ENCODE measurements at regions not wholly inside any gene's neighbourhood (a gene's known extent, or its start where the extent isn't known, plus 50 kb on each side); places are given as distances from the start of the nearest gene placed in this dataset.

GRCh38 chr2:425947-426346 lies 138.1 kb upstream of the ALKAL2 start:
- DNase-seq (ENCODE audit: low spot score) = no peak

DNA sequence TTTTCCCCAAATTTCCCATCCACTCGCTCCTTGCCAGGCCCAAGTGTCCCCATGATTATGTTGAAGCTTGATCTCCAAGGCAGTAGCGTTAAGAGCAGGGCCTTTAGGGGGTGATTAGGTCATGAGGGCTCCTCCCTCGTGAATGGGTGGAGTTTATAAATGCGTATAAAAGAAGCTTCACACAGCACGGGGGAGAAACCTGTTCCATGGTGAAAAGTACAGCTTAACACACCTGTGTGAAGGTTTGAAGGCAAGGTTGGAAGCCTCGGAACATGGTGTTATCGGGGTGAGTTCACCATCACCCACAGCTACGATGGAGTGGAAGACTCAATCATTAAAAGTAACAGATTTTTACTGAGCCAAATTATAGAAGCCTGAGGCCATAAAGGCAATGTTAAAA lies 137.4 kb upstream of the ALKAL2 start:
- DNase-seq (ENCODE audit: low spot score) = no peak

- DNase-seq (ENCODE audit: low spot score) = no peak
Observed at GRCh38 chr2:424306-425171, 136.6 kb upstream of the ALKAL2 start.

- no peak for DNase-seq (ENCODE audit: low spot score)
Observed at GRCh38 chr2:423479-423878, 135.6 kb upstream of the ALKAL2 start.

DNA sequence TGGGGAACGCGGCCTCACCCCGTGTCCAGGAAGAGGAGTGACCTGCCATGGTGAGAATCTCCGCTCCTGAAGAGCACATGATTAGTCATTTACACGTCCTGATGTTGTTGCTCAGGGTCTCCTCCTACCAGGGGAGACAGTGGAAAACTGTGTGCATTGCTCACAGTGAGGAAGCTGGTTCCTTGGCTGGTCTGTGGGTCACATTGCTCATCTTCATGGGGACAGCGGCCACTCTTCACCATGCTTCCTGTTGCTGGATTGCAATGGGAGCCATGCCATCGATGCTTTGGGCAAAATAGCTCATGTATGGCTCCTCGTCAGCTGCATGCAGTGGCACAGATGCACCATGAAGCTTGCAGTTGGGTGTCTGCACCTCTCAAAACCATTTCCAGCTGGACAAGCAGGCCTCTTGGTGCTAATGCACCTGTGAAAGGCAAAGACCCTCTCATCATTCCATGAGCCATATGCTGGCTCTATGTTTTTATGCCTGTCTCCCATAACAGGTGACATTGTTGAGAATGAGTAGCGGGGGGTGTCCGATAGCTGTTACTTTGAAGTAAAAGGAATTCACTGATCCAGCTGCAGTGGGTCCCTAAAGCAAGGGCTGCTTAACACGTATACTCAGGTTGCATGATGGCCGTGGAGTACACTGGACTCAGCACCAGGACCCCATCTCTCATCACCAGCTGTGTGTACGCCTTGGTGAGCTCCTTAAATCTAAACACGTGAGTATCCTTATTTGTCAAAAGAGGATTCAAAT lies 135.0 kb upstream of the ALKAL2 start:
- DNase-seq (ENCODE audit: low spot score) = no peak

DNA sequence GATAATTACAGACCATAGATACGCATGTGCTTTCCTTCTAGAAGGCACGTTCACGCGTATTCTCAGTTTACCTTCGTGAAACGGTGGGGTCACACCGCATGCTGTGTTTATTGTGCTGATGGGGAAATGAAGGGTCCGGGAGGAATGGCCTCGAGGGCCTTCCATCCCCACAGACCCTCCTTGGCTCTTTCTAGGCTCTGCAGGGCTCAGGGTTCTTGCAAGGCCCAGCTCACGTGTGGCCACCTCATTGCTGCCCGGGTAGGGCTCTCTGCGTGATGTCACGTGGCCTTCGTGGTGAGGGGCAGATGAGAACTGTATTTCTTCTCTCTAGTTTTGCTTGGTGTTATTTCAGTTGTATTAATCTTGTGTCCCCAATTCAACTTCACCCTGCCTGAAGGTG lies 133.5 kb upstream of the ALKAL2 start:
- no peak for DNase-seq (ENCODE audit: low spot score)

- DNase-seq (ENCODE audit: low spot score) = no peak
Observed at GRCh38 chr2:419687-420317, 131.9 kb upstream of the ALKAL2 start.

- DNase-seq (ENCODE audit: low spot score) = no peak
Observed at GRCh38 chr2:417662-418061, 129.8 kb upstream of the ALKAL2 start.

DNA sequence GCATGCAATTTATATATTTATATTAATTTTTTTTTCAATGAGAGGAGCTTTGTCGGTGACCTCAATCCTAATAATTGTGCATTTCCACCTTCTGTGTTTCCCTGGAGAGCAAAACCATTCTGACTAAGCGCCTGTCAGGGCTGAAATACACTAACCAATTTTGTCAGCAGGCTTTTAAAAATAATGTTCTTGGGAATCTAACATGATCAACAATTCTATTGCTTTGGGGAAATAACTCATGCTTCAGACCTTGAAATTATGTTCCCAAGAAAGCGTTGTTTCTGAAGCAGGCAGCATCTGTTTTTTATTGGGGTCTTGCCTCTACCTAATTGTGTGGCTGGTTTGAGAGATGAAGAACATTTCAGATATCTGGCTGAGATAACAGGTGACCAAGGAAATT lies 129.1 kb upstream of the ALKAL2 start:
- no peak for DNase-seq (ENCODE audit: low spot score)

DNA sequence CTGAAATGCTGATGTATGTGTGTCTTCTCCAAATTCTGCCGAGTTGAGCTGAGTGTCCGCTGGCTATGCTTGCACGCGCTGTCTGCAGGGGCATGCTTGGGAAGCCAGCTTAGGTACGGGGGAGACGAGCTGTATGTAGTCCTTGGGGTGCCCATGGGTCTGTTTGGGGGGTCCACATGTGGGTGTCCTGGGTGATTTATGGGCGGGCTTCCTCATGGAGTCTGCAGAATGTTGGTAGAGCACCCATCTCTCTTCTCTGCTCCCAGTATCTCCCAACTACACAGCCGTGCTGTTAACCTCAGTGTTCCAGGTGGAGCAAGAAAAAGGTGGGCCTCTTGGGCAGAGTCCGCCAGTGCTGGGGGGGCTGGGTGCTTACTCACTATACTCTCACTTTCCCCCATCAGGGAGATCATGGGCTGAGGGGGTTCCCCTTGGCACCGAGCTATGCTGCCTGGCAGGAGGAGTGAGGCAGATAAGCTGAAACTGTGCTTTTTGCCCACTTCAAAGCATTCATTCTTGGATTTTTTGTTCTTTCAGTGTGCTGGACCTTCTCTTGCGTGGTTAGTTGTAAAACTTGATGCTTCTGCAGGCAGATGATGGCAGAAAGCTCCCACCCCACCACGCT lies 128.2 kb upstream of the ALKAL2 start:
- no peak for DNase-seq (ENCODE audit: low spot score)

DNA sequence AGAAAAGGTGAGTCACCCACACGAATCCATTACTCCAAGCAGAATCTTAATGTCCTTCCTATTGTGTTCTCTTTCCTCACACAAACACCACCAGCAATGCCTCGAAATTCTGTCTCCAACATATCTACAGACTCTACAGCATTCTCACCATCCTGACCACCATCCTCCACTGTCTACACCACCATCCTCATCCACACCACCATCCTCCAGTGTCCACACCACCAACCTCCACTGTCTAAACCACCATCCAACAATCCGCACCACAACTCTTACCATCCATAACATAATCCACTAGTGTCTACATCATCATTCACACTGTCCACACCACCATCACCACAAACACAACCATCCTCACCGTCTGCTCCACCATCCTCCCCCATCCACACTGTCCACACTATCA lies 121.6 kb upstream of the ALKAL2 start:
- no peak for DNase-seq (ENCODE audit: low spot score)

DNA sequence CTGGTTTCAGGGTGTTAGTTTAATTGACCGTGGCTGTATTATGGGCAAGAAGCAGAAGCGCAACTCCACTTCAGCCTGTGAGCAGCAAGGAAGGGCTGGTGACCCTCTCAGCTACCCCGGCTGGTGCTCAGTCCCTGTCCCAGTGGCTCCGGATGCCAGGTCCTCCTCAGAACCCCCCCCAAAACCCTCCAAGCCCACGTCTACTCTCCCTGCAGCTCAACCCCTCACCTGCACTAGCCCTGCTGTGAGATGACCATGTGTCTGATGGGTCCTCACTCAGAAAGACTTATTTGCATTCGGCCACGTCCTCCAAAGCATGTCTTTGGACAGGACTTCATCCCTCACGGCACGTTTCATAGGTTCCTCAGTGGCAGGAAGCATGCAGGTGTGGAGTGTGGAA lies 119.7 kb upstream of the ALKAL2 start:
- no peak for DNase-seq (ENCODE audit: low spot score)

DNA sequence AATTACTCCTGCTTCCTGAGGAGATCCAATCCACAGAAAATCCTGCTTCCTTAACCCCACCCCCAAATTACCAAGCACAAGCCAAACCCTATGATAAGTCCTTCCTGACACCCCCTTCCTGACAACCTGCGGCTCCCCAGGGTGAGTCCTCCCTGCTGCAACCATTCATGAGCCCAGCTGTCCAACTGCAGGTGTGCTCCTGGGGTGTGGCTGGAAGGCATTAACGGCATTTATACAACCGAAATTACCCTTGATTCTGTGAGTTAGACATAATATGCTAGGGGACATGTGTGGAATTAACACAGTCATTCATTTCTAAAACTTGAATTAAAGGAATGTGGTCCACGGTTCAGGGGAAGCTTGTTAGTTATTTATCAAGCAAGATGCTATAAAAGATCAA lies 119.0 kb upstream of the ALKAL2 start:
- no peak for DNase-seq (ENCODE audit: low spot score)

DNA sequence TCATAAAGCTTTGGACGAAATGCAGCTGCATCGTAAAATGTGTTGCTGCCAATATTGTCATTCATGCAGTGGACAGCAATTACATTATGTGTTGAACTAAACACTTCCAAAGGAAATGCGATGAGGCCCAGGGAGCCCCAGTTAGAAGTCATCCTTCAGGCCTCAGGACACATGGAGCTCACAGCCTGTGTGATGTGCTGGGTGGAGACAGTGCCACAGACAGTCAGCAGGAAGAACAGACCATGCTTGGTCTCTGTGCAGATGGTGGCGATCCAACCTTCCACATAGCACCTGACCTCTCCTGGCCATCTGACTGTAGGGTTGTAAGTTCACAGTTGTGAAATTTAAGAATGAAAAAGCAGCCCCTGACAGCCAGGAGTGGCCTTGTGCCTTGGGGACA lies 118.3 kb upstream of the ALKAL2 start:
- DNase-seq (ENCODE audit: low spot score) = no peak

DNA sequence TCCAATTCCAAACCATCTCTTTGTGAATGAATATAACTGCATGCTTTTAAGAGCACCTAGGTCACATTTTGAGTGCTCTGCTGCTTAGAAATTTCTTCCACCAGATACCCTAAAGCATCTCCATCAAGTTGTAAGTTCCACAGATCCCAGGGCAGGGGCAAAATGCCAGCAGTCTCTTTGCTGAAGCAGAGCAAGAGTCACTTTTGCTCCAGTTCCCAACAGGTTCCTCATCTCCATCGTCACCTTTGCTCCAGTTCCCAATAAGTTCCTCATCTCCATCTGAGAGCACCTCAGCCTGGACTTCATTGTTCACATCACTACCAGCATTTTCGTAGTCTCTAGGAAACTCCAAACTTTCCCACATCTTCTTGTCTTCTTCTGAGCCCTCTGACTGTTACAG lies 116.7 kb upstream of the ALKAL2 start:
- no peak for DNase-seq (ENCODE audit: low spot score)

DNA sequence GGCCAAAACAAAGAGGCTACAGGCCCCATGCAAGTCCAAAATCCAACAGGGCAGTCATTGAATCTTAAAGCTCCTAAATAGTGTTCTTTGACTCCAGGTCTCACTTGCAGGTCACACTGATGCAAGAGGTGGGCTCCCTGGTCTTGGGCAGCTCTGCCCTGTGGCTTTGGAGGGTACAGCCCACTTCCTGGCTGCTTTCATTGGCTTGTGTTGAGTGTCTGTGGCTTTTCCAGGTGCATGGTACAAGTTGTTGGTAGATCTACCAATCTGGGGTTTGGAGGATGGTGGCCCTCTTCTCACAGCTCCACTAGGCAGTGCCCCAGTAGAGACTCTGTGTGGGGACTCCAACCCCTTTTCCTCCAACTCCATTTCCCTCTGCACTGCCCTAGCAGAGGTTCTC lies 115.8 kb upstream of the ALKAL2 start:
- DNase-seq (ENCODE audit: low spot score) = no peak

DNA sequence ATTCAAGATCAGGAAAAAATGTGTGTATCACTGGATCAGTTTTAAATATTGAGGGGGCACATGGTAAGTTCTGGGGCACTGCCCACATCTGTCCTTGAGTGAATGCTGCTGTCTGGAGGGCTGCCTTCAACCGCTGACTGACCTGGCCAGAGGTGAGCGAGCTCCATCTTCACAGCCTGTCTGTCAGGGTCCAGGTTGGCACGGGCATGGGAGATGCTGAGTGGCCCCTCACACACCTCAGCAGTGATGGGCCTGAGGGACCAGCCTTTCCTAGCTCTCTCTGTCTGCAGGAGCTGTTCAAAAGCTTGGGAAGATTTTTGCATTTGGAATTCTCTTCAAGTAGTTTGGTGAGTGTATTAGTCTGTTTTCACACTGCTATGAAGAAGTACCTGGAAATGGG lies 114.8 kb upstream of the ALKAL2 start:
- no peak for DNase-seq (ENCODE audit: low spot score)

DNA sequence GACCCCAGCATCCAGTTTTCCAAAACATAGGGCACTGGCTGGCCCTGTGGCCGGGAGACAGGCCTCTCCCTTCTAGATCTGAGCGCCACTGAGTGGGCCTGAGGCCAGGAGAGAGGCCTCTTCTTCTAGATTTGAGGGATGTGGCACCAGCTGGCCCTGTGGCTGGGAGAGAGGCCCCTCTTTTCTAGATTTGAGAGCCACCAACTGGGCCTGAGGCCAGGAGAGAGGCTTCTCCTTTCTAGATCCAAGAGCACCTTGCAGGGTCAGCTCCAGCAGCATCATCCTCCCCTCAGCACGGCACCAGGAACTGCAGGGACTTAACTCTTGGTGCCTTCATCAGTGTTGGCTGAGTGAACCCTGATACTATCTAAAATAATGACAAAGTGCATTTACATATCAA lies 114.3 kb upstream of the ALKAL2 start:
- no peak for DNase-seq (ENCODE audit: low spot score)

GRCh38 chr2:401019-401679 lies 113.3 kb upstream of the ALKAL2 start:
- no peak for DNase-seq (ENCODE audit: low spot score)

GRCh38 chr2:397926-398325 lies 110.0 kb upstream of the ALKAL2 start:
- no peak for DNase-seq (ENCODE audit: low spot score)

- no peak for DNase-seq (ENCODE audit: low spot score)
Observed at GRCh38 chr2:397521-397920, 109.6 kb upstream of the ALKAL2 start.

DNA sequence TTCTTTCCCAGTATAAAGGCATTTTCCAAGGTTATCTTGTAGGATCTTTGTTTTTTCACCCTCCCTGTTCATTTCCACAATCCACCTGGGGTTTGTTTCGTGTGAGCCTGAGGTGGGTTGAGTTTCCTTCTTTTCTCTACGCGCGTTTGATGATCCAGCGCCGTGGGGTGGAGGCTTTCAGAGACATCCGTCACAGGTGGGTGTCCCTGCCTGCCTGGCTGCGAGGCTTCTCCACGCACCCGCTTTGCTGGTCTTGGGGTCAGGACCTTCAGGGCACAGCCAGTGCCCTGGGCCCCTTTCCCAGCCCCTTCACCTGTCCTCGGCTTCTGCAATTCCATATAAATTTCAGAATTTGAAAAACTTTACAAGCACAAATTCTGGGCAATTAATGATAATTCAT lies 109.0 kb upstream of the ALKAL2 start:
- no peak for DNase-seq (ENCODE audit: low spot score)
